CD4-positive, CD25-positive, alpha-beta regulatory T cell (primary cell): ENCODE measurements at regions not wholly inside any gene's neighbourhood (a gene's known extent, or its start where the extent isn't known, plus 50 kb on each side); places are given as distances from the start of the nearest gene placed in this dataset.
"Not testable (repeated sequence)": the region's sequence is repeated elsewhere in the genome, so short reads cannot be mapped to it uniquely, and the experiment has no call there.

Source experiments
- ATAC-seq, 2 donors: fragments of 150-1000 bp; cut with Tn5 transposase; one replicate each; pipeline ENCODE4 v1.10.0; 2021; ENCODE audit warnings: low read depth in 2 of 2, moderate number of reproducible peaks in 2 of 2, moderate library complexity in 1 of 2
- DNase-seq, 3 donors: peaks; one replicate each; pipeline versions ENCODE4 v3.0.0 to v3.0.0-alpha.2; 2012 to 2022; ENCODE audit warnings: mixed read lengths in 1 of 3
- H3K27ac ChIP-seq: one replicate; pipeline ENCODE4 v1.7.0; 2013; ENCODE audit warnings: mild to moderate bottlenecking, low read length; ENCODE audit not compliant: insufficient read depth, poor library complexity, severe bottlenecking
- H3K27me3 ChIP-seq: one replicate; pipeline ENCODE4 v1.7.0; 2013; ENCODE audit warnings: low read length; ENCODE audit not compliant: control insufficient read depth, insufficient read depth
- H3K36me3 ChIP-seq: one replicate; pipeline ENCODE4 v1.7.0; 2013; ENCODE audit warnings: mild to moderate bottlenecking, low read length, moderate library complexity; ENCODE audit not compliant: control insufficient read depth, insufficient read depth
- H3K4me1 ChIP-seq: 2 replicates; pipeline ENCODE4 v1.7.0; 2013; ENCODE audit warnings: mild to moderate bottlenecking, low read length; ENCODE audit not compliant: insufficient read depth, control insufficient read depth, poor library complexity, severe bottlenecking
- H3K4me3 ChIP-seq: one replicate; pipeline ENCODE4 v1.7.0; 2013; ENCODE audit warnings: low read depth, mild to moderate bottlenecking, low read length, moderate library complexity
- H3K9me3 ChIP-seq, 2 experiments: 1 replicate in 1 of 2; 2 replicates in 1 of 2; pipeline ENCODE4 v1.7.0; 2013; ENCODE audit warnings: low read length in 2 of 2, mild to moderate bottlenecking in 1 of 2, moderate library complexity in 1 of 2; ENCODE audit not compliant: control insufficient read depth in 2 of 2
- H3K27ac Mint-ChIP-seq, 3 donors: one replicate each; pipeline ENCODE4 v1.8.0; 2020 to 2022; ENCODE audit warnings: mild to moderate bottlenecking in 3 of 3, mixed read lengths in 3 of 3, moderate library complexity in 2 of 3
- H3K27me3 Mint-ChIP-seq: one replicate; pipeline ENCODE4 v1.8.0; 2022; ENCODE audit warnings: mild to moderate bottlenecking, mixed read lengths
- H3K36me3 Mint-ChIP-seq: one replicate; pipeline ENCODE4 v1.8.0; 2020; ENCODE audit warnings: mixed read lengths
- H3K4me1 Mint-ChIP-seq, 4 donors: one replicate each; pipeline ENCODE4 v1.8.0; 2020 to 2022; ENCODE audit warnings: mixed read lengths in 4 of 4, mild to moderate bottlenecking in 1 of 4
- H3K4me3 Mint-ChIP-seq, 4 donors: one replicate each; pipeline ENCODE4 v1.8.0; 2020 to 2022; ENCODE audit warnings: mild to moderate bottlenecking in 4 of 4, mixed read lengths in 4 of 4, moderate library complexity in 3 of 4
- H3K9me3 Mint-ChIP-seq, 7 donors: one replicate each; pipeline ENCODE4 v1.8.0; 2020 to 2022; ENCODE audit warnings: mixed read lengths in 7 of 7, mild to moderate bottlenecking in 3 of 7, moderate library complexity in 2 of 7

DNA sequence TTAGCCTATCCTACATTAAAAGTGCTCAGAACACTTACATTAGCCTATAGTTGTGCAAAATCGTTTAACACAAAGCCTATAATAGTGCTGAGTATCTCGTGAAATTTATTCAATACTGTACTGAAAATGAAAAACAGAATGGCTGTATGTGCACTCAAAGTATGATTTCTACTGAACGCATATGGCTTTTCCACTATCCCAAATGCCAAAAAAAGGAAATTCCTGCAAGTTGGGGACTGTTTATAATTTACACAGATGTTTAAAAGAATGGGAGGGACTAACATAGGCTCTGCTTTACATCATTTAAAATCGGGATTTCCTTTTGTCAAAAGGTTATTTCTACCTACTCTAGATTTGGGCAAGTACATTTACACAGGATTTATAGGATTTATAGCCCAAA, 101.4 kb upstream of the PELI1 start:
- Histone ChIP-seq H3K36me3 (no peaks in the 10 kb centered on the region), H3K27ac (no peak overlapping the region), H3K4me3 (no peak overlapping the region), H3K27me3 (no peaks in the 10 kb centered on the region), H3K4me1 (no peaks in the 10 kb centered on the region), H3K9me3 (no peaks in the 10 kb centered on the region)
- ATAC-seq (no peak), DNase-seq (no peak)
- Mint-ChIP-seq H3K9me3 (peaks cover 0 to 2% (median 0%) of the 10 kb centered on the region in 7 donors), H3K27me3 (no peaks in the 10 kb centered on the region), H3K27ac (no peak overlapping the region), H3K36me3 (peaks cover 17% of the 10 kb centered on the region), H3K4me1 (peaks cover 0 to 29% (median 8%) of the 10 kb centered on the region in 4 donors), H3K4me3 (no peak overlapping the region)

DNA sequence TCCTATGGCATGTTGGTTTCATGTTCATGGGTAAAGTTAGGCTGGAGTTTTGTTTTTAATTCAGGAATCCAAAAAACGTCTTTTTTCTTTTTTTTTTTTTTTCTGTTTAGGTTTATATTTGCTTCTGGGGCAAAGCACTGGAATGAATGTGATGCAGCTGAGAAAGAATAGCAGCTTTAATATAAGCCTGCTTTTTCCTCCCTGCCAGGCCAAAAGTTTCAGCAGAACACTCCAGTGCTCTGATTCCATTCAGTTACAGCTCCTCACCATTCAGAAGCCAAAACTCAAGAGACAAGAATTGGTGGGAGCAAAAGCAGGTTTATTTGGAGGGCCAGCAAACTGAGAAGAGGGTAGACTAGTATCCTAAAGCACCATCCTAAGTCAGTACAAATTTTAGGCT, 102.7 kb upstream of the PELI1 start:
- ATAC-seq (no peak), DNase-seq (no peak)
- Mint-ChIP-seq H3K36me3 (peaks cover 13% of the 10 kb centered on the region), H3K27ac (peak overlapping the region in 1 of 3 donors; percentile 7), H3K27me3 (no peaks in the 10 kb centered on the region), H3K9me3 (no peaks in the 10 kb centered on the region), H3K4me3 (no peak overlapping the region), H3K4me1 (peaks cover 0 to 25% (median 8%) of the 10 kb centered on the region in 4 donors)
- Histone ChIP-seq H3K9me3 (no peaks in the 10 kb centered on the region), H3K4me1 (no peaks in the 10 kb centered on the region), H3K27me3 (no peaks in the 10 kb centered on the region), H3K27ac (no peak overlapping the region), H3K4me3 (no peak overlapping the region), H3K36me3 (no peaks in the 10 kb centered on the region)

DNA sequence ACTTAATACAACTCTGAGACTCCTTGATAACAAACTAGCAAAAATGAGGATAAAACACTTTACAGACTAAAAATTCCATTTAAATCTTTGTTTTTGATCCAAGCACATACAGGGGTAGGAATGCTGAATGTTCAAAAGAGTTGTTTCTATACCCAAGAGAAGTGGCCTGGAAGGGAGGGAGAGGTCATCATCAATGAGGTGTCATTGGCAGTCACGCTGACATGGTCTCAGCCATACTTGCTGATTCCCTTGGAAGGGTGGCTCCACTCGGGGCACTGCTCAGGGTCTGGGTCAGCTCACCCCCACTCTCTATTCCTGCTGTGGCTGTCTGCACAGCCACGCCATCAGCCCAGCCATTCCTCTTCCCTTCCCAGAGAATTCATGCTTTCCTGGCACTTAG, 105.2 kb upstream of the PELI1 start:
- H3K9me3 Mint-ChIP-seq = no peaks in the 10 kb centered on the region
- no peaks in the 10 kb centered on the region for H3K27me3 Mint-ChIP-seq
- DNase-seq (no peak), ATAC-seq (no peak)
- peaks cover 30% of the 10 kb centered on the region for H3K36me3 Mint-ChIP-seq
- H3K4me1 Mint-ChIP-seq = peaks cover 0 to 15% (median 6%) of the 10 kb centered on the region in 4 donors
- H3K27me3 ChIP-seq = no peaks in the 10 kb centered on the region
- H3K4me1 ChIP-seq = no peaks in the 10 kb centered on the region
- H3K9me3 ChIP-seq = no peaks in the 10 kb centered on the region
- no peaks in the 10 kb centered on the region for H3K36me3 ChIP-seq
- no peak overlapping the region for H3K4me3 Mint-ChIP-seq
- H3K4me3 ChIP-seq = no peak overlapping the region
- peak overlapping the region in 2 of 3 donors; percentile 6 to 76 for H3K27ac Mint-ChIP-seq
- no peak overlapping the region for H3K27ac ChIP-seq

DNA sequence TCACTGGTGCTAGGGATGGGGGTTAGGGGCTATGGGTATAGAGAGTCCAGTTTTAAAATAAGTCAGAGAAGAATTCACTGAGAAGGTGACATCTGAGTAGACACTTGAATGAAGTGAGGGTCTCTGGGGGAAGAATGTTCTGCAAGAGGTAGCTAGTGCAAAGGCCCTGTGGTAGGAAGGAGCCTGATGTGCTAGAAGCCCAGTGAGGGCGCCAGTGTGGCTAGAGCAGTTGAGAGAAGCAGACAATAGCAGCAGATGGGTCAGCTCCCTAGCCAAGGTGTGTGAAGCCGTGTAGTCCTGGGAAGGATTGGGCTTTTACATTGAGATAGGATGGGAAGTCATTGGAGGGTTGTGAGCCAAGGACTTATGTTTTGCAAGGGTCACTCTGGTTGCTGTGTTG, 105.8 kb upstream of the PELI1 start:
- Mint-ChIP-seq H3K36me3 (peaks cover 33% of the 10 kb centered on the region), H3K4me1 (peaks cover 0 to 15% (median 6%) of the 10 kb centered on the region in 4 donors), H3K9me3 (no peaks in the 10 kb centered on the region), H3K27ac (peak overlapping the region in 2 of 3 donors; percentile 3 to 76), H3K27me3 (no peaks in the 10 kb centered on the region), H3K4me3 (no peak overlapping the region)
- ATAC-seq (no peak), DNase-seq (no peak)
- no peak overlapping the region for H3K4me3 ChIP-seq
- no peaks in the 10 kb centered on the region for H3K4me1 ChIP-seq
- H3K36me3 ChIP-seq = no peaks in the 10 kb centered on the region
- no peaks in the 10 kb centered on the region for H3K27me3 ChIP-seq
- H3K9me3 ChIP-seq = no peaks in the 10 kb centered on the region
- no peak overlapping the region for H3K27ac ChIP-seq

DNA sequence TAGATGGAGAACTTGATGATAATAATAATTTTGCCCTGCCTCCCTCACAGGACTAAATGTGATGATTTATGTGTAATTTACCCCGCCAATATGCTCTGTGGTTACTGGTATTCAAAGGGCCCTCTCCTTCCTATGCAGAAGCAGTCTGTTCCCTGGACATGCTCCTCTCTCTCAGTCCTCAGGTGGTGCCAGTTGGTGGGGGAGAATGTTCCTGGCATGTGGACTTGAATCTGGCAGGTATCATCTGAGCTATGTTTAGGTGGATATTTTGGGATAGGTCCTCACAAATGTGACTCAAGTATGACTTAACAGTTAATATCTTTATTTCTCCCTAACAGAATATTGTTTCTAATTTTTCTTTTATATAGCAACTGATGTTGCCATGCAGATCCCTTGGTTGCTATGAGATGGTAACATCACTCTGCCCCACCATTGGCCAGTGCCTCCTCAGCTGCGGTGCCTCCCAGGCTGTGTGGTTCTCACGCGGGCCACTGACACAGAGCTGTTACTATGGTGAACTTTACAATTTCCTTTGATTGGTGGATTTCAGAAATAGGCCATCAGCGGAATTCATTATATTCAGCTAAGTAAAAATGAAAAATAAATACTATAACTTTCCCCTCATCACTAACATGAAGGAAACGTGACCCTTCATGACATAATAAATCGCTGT, 106.7 kb upstream of the PELI1 start:
- Histone ChIP-seq H3K9me3 (no peaks in the 10 kb centered on the region), H3K27me3 (no peaks in the 10 kb centered on the region), H3K36me3 (no peaks in the 10 kb centered on the region), H3K27ac (no peak overlapping the region), H3K4me1 (no peaks in the 10 kb centered on the region), H3K4me3 (no peak overlapping the region)
- Mint-ChIP-seq H3K27ac (peak overlapping the region in 2 of 3 donors; percentile 66 to 76), H3K4me1 (peaks cover 0 to 15% (median 6%) of the 10 kb centered on the region in 4 donors), H3K36me3 (peaks cover 38% of the 10 kb centered on the region), H3K4me3 (no peak overlapping the region), H3K27me3 (no peaks in the 10 kb centered on the region), H3K9me3 (no peaks in the 10 kb centered on the region)
- ATAC-seq = no peak
- DNase-seq = no peak

DNA sequence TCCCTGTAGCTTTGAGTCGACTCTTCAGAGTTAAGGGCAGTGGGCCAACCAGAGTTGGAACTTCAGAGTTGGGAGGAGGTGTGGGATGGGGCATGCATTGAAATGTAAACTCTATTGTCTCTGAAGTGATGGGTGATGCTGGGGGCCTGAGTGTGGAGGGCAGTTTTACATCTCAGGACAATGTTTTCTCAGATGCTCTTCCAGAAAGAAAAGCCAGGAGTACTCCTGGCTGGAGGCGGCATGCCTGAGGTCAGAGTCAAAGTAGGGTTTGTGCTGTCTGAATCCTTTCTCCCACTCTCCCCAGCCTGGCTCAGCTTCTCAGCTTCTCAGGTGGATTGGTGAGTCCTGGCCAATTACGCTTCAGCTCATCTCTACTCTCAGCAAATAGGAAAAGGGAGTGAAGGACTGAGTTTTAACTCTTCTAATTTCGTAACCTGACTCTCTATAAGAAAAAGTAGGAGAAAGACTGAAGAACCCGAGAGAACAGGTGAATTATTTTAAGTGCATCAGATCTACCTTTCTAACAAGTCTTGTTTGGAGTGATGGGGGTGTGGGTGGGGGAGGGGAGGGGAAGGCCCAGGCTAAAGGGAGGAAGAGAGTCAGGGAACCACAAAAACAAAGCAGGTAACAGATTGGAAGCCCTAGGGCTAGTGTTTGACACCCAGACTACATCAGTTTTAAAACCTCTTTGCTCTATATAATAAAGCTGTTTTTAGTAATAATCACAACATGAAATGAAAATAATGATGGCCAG, 107.5 kb upstream of the PELI1 start:
- no peak for DNase-seq
- peaks cover 0 to 15% (median 6%) of the 10 kb centered on the region in 4 donors for H3K4me1 Mint-ChIP-seq
- no peaks in the 10 kb centered on the region for H3K27me3 Mint-ChIP-seq
- no peak overlapping the region for H3K27ac ChIP-seq
- peak overlapping the region in 1 of 3 donors; percentile 65 for H3K27ac Mint-ChIP-seq
- H3K36me3 Mint-ChIP-seq = peaks cover 36% of the 10 kb centered on the region
- H3K4me3 ChIP-seq = no peak overlapping the region
- H3K27me3 ChIP-seq = no peaks in the 10 kb centered on the region
- H3K9me3 Mint-ChIP-seq = no peaks in the 10 kb centered on the region
- H3K4me1 ChIP-seq = no peaks in the 10 kb centered on the region
- no peaks in the 10 kb centered on the region for H3K9me3 ChIP-seq
- H3K4me3 Mint-ChIP-seq = no peak overlapping the region
- no peak for ATAC-seq
- no peaks in the 10 kb centered on the region for H3K36me3 ChIP-seq

DNA sequence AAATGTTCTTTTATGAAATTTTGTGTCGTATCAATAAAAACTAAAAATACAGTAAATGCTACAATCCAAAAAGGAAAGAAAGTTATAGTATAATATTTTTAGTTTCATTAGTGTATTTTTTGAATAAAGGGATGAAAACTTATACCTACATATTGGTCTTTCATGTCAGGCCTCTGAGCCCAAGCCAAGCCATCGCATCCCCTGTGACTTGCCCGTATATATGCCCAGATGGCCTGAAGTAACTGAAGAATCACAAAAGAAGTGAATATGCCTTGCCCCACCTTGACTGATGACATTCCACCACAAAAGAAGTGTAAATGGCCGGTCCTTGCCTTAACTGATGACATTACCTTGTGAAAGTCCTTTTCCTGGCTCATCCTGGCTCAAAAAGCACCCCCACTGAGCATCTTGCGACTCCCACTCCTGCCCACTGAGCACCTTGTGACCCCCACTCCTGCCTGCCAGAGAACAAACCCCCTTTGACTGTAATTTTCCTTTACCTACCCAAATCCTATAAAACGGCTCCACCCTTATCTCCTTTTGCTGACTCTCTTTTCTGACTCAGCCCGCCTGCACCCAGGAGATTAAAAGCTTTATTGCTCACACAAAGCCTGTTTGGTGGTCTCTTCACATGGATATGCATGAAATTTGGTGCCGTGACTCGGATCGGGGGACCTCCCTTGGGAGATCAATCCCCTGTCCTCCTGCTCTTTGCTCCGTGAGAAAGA, 108.2 kb upstream of the PELI1 start:
- DNase-seq, H3K9me3 Mint-ChIP-seq, H3K36me3 ChIP-seq, H3K4me1 ChIP-seq, H3K9me3 ChIP-seq, H3K4me3 ChIP-seq, H3K4me3 Mint-ChIP-seq, H3K27me3 ChIP-seq, H3K27me3 Mint-ChIP-seq, ATAC-seq, H3K27ac ChIP-seq, H3K27ac Mint-ChIP-seq: not testable (repeated sequence)
- Mint-ChIP-seq H3K4me1 (peaks cover 0 to 15% (median 6%) of the 10 kb centered on the region in 4 donors), H3K36me3 (peaks cover 34% of the 10 kb centered on the region)
